Medulla oblongata (tissue), 1 donor: ENCODE measurements at regions not wholly inside any gene's neighbourhood (a gene's known extent, or its start where the extent isn't known, plus 50 kb on each side); places are given as distances from the start of the nearest gene placed in this dataset.
A peak's percentile ranks its signal among the peaks of the same experiment; 100 is the strongest.
"Not testable (repeated sequence)": the region's sequence is repeated elsewhere in the genome, so short reads cannot be mapped to it uniquely, and the experiment has no call there.

Experiments used
- DNase-seq: peaks from one replicate; pipeline ENCODE4 v3.0.0-alpha.2; 2015; ENCODE audit errors: extremely low spot score

DNA sequence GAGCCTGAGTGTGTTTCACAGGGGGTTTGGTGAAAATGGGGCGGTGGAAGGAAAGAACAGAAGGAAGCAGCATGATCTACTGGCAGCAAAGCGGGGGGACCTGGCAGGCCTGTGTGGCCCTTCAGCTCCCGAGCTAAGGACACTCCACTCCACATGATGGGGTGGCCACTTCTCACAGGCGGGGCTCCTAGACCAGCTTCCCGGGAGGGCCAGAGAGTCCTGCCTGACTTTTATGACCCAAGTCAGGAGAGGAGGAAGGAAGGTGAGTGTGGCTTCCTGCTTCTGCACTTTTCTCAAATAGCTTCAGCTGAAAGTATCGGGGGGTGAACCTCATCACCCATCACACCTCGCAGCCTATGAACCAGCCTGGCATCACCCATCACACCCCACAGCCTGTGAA lies 117.5 kb upstream of the AFDN start:
- DNase-seq, result no peak

DNA sequence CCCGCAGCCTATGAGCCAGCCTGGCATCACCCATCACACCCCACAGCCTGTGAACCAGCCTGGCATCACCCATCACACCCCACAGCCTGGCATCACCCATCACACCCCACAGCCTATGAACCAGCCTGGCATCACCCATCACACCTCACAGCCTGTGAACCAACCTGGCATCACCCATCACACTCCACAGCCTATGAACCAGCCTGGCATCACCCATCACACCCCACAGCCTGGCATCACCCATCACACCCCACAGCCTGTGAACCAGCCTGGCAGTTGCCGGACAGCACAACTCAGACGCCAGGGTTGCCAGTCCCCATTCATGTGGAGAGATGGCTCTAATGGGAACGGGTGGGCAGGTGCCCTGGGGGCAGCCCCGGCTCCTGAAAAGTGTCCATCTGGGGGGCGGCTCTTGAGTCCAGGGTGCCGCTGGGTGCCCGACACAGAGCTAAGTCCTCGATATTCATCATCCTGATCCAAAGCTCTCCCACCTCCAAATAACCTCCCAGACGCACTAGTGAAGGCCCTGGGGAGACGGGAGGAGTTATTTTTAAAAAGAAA lies 116.9 kb upstream of the AFDN start:
- not testable (repeated sequence) for DNase-seq

DNA sequence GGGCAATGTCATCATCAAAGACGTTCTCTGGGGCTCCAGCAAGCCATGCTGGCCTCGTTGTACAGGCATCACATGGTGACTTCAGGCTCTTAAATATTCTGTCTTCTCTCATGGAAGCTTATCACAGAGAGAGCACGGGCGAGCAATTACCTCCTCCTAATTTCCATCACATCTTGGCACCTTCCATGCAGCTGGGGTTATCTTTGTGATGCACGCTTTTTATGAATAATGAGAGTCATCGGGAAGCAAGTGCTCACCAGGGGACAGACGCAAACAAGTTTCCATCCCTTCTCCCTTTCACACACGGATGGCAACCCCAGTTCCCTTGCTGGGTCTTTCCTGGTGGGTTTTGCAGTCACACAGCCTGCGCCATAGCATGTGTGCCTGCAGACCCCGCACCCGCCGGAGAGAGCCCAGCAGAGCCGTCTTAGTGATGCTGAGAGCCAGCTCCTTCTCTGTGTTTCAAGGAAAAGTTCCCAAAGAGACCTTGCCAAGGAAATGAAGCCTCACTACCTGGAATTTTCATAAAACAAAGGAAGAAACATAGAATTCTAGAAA lies 116.3 kb upstream of the AFDN start:
- no peak for DNase-seq

DNA sequence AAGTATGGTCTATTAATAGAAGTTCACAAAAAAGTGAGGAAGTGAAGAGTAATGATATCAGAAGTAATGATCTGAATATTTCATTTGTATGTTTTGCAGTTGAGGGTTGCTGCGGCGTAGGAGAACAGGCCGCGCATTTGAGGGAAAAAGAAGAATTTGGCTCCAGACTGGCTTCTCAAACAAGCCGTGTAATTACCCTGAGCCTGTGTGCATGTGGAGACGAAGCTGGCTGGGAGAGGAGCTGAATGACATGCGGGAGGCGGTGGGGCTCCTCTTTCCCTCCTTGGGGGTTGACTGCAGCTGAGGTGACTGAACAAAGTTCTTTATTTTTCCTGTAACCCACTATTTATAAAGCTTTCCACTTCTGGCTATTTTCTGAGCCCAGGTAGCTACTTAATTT lies 115.5 kb upstream of the AFDN start:
- DNase-seq, result no peak

DNA sequence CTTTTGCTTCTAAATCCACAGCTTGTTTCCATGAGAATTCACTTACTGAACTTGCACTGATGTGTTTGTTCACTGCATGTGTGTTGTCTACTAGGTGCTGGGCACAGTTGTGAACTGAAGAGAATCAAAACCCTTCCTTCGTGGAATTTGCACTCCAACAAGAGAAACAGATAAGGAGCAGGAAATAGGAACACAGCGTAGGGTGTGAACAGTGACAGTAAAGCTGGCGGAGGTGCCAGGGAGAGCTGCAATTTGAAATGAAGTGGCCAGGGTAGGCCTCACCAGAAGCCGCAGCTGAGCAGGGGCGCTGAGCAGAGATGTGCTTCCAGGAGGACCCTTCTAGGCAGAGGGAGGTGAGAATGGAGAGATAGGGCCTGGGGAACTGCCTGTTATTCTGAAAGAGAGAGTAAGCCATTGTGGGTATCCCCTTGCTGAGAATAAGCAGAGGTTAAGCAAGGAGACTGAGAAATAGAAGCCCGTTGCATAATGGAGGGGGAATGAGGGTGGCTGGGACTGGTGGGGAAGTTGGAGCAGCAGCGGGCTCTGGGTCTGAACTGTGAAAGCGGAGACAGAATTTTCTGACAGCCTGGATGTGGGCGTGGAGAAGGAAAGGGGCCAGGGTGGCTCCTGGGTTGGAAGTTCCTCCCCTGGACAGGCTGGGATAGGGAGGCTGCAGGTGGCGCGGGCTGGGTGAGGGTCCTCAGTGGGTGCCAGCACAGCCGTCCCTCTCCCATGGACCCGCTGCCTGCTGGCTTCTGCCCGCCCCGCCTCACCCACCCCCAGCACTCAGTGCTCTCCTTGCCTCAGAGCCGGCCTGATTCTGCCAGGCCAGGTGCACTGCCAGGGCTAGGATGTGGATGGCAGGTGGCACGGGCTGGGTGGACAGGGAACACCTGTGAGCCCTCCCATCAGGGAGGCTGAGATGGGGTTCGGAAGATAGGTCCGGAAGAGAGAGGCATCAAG lies 114.7 kb upstream of the AFDN start:
- DNase-seq, result no peak

DNA sequence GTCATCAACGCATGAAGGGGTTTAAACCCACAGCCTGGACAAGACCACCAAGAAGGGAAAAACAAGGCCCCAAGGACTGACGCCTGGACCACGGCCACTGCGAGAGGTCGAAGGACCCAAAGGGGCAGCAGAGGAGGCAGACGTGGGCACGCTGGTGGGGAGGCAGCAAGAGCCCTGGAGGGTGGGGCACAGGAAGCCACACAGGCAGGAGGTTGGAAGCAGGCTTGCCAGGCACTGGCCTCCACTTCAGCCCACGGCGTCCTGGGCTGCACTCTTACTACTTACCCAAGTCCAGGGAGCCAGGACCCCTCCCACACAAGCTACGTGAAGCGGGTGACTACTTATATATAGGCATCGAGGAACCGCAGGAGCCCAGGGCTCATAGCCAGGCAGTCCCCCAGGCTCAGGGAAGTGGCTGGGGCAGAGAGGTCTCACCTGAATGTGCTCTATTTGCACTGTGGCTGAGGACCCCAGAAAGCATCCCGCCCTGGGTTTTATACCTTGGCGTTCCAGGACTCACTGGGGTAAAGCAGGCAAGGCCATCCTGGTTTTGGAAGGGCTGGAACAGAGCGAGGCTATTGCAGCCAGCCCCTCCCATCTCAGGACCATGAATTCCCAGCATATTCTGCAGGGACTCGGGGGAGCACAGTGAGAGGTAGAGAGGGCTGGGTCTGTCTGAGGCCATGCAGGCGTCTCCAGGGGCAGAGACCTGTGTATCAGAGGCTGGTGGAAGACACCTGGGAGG lies 113.8 kb upstream of the AFDN start:
- DNase-seq, result no peak

DNA sequence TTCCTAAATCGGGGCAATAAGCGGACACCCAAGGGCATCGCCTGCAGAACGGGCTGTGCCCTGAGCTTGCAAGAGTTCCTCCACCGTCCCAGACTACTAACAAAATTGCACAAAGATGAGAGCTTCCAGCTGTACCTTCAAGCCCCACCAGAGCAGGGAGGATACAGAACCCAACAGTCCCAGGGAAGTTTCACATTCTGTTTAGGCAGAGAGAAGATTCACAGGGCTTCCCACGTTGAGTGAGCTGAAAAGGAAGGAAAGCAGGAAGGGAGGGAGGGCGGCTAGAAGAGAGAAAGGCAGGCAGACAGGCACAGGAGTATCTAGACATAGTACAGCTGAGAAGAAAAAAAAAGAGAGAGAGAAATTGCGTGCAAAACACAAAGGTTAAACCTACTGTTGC lies 112.6 kb upstream of the AFDN start:
- no peak for DNase-seq

DNA sequence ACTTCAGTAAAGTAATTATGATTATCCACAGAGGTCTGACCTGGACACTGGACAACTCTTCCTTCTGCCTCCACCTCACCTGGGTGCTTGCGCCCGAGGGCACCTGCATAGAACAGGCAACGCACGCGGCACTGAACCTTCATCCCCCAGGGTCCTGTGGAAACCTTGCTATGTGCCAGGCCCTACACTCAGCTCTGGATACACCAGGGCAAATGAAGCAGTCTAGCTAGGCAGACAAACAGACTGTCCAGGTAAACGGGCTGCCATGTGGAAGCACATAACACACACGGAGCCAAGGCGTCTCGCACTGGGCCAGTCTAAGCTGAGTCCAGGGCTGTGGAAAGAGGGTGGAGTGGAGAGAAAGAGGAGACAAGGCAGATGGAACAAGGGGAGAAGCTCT lies 109.3 kb upstream of the AFDN start:
- DNase-seq, result no peak

DNA sequence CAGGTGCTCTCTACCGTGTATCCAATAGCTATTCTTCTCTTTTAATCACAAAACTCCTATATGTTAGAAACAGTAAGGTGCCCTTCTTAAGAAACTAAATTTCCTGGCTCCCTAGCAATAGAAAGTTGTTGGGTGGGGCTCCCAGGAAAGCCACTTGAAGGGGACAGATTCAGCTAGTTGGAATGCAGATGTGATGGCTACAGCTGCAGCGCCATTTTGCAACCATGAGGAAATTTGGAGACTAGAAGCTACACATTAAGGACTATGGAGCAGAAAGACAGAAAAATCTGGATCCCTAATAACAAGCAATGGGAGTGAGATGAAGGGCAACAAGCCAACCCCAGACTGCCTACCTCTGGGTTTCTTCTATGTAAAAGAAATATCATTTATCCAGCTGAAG lies 108.8 kb upstream of the AFDN start:
- no peak for DNase-seq

DNA sequence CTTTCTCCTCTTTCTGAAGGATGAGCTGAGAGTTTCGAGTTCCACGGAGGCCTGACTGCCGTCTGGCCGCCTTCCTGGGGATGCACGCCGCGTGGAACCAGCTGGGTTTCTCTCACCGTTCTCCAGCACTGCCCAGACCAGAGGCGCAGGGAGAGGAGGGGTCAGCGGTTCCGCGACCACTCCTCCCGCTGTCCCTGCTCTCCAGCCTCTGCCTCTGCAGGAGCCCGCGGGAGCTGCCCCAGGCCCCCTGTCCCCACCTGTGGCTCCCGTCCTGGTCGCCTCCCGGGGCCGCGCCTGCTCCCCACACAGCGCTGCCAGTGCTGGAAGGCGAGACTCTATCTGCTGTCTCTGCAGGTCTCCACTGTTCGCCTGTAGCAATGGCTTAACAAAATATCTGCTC lies 106.8 kb upstream of the AFDN start:
- no peak for DNase-seq

DNA sequence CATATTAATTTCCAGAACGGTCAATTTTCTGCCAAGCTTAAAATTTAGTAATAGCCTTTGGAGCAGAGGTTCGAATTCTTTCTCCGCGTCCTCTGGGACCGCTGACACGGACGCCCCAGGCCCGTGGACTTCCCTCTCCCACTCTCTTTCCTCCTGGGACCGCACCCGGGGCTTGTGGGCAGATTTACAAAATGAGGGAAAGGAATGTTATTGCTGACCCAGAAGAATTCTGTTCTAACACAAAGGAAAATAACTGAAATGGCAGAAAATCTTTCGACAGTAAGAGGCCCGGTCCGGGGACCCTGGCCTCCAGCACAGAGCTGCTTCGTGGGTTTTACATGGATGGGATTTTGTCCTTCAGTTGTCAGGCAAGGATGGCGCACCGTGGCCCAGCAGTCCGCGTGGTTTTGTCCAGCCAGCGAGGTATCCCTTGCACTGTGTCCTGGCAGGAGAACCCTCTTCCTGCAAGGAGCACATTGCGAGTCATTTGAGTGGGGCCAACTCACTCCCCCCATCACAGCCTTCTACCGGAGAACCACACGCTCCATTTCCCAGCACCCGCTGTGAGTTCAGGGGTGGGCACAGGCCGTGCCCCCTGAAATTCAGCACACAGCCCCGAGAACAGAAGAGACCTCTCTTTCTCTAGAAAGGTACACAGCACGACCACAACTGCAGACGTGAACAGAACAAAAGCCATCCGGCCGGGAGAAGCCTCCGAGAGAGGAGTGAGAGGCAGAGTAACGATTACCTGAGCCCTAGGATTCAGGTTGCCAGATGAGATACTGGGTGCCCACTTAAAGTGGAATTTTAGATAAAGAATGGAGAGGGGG lies 106.0 kb upstream of the AFDN start:
- DNase-seq, result no peak

DNA sequence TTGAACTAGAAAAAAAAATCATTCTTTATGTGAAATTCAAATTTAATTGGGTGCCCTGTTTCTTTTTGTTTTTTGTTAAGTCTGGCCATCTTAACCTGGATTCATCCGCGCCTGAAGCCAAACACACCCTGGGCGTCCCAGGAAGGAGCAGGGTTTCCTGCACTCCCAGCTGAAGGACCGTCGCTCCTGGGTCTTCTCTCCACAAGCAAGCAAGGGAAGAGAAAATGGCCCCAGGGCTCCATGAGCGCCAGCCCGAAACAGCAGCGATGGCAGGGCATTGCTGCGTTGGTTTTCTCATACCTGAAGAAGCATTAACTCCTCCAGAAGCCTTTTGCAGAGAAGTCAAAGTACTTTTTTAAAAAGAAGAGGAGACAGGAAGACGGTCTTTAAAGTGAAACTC lies 105.4 kb upstream of the AFDN start:
- DNase-seq, result no peak

DNA sequence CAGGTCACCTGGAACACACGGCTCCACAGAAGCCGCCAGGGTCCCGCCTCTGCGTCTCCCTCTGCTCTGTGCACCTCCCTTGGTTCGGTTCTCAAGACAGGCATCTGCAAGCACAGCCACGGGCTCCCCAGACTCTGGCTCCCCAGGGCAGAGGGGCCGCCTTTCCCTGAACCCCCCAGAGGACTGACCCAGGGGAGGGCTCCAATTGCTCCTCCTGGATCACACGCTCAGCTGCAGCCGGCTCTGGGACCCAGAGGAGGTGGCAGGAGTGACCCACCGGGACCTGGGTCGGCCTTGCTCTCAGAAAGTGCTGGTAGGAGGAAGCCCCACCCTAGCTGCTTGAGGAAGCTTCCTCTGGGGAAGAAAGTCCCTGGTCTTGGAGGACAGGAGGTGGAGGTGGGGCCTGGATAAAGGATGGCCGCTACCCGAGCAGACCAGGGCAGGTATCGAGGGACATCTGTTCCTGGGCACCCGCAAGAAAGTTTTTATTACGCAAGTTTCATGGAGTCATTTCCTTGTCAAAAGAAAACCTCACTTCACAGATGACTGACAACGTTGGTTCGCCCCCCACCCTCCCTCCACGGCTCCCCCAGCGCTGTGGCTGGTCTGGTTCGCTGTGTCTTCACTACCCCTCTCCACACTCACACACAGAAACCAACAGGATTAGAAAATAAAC lies 103.9 kb upstream of the AFDN start:
- DNase-seq, result no peak

DNA sequence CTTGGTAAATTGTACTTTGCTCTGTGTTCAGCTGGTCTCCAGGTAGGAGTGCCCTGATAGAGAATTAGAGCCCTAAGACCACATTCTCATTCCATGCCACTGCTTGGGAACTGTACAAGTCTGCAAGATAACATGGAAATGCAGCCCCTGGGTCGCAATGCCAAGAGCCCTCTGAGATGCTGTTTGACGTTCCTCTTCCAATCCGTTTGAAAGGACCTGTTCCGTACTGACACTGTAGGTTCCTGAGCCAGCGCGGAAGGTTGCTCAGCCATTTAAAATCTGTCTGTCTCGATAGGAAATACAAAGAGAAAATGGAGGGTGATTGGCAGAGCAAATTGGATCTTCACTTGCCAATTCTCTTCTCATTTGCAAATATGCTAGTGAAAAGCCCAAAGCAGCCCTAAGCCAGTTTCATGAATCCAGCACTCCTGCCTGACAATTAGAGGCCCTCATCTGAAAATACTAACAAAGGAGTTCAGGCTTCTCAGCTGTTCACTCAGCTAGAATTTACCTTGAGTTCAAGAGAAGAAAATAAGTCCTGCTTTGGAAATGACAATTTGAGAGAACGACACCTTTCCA lies 100.6 kb upstream of the AFDN start:
- no peak for DNase-seq

DNA sequence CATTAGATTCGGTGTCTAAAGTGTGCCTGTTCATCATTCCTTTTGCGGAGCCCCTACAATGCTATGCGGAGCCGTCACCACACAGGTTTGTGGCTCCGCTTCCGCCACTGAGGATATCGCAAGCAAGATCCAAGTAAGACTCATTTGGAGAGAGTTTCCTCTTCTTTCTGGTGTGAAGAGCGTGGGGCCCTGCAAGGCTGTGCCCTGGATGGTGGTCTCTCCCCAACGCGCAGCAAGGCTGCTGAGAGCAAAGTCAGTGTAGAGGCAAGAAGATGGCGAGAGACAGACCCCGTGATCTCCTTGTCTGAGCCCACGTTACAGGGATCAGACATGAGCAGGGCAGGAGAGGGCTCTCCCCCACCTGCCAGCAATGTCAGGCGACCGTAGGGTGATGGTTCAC lies 96.3 kb upstream of the AFDN start:
- DNase-seq, result no peak

DNA sequence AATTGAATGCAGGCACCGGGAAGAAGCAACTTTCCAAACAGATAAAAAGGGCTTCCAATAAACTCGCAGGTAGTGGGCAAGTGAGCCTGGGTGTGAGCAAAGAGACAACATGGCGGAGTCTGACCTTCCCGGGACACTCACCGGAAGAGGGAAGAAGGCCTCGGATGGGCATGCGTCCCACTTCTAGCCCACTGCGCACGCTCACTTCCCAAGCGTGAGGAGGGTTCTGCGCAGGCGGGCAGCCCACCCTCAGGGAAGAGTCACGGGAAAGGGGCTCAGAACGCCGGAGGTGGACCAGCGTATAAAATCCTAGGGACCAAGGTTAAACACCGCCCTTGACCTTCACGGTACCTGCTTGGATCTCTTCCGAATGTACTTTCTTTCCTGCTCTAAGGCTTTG lies 95.5 kb upstream of the AFDN start:
- no peak for DNase-seq

DNA sequence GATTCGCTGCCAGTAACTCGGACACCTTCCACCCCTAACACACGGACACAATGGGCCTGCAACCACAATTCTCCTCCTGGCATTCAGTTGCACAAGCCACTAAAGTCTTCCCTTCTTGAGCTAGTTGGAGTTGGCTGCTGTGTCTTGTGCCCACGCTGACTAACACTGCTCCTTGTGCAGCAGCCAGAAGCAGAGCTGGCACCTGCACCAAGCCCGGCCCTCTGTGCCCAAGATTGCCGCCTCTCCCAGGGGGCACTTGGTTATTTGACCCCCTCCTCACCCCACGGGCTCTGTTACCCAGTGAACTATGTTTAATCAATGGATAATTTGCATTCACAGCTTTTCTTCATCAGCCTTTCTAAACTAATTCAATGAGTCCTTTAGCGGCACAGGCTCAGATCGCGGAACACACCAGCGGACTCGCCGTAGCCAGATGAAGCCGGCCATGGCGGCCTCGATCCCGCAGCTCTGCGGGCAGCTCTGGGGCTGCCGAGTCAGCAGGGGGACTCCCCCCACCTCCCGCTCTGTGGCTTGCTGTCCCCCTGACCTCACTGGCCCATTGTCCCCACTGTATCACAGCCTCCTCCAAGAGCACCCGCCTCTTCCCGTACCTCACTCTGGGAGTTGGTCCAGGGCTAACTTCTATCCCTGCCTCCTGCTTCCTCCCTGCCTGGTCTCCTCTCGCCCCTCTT lies 94.8 kb upstream of the AFDN start:
- peak; percentile 44 for DNase-seq

DNA sequence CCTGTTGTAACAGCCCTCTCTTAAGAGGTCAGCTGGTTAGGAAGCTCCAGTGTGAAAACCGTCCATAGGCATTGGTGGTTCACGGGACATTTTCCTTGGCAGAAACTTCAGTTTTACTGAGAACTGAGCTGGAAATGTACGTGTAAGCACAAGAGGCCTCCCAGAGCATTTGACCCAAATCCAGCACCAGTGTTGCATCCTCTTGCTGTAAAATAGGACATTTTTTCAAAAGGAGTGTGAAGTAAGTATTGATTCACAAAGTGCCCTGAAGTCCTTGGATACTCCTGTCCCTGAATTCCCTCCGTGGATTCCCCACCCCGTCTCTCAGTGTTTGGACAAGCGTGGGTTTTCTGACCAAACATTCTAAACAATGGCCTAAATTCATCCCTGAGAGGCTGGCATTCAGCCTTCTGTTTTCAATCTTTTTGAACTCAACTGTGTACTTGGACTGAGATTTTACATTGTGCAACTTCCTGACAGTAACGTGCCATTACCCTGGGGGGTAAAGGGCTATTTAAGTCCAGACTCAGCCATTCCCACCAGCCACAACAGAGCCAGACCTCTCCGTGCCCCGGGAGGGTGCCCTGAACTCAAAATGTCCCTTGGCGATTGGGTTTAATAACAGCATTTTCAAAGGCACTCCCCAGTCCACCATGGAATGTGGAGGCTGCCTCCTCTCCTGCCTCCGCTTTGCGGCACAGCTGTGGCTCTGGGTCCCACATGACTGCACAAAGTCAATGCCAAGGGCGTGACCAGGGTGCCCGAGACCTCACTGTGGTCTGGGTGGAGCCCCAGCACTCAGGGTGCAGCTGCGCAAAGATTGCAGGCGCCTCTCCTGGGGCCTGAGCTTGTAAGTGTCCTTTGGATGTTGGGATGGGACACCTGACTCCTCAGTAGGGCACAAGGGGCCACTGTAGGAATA lies 92.7 kb upstream of the AFDN start:
- peak; percentile 55 for DNase-seq

DNA sequence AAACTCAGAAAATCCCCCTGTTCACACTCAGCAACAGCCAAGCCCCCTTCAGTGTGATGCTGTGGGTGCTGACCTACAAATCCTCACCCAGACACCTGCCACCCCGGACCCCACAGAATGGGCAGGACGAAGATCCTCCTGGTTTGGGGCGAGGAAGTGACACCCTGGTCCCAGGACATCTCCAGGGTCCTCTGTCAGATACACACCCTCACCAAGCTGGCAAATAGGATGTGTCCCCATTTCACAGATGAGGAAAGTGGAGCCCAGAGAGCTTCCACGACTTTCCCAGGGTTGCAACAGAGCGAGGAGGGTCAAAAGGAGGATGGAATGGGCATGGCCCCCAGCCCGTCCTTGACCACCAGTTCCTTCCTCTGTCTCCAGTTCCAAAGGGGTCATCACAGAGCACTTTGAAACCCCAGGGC lies 92.0 kb upstream of the AFDN start:
- no peak for DNase-seq
